HG03342 (cell line): ENCODE measurements at regions not wholly inside any gene's neighbourhood (a gene's known extent, or its start where the extent isn't known, plus 50 kb on each side); places are given as distances from the start of the nearest gene placed in this dataset.
A peak's percentile ranks its signal among the peaks of the same experiment; 100 is the strongest.

Experiments used
- ATAC-seq: cut with Tn5 transposase; IDR thresholded peaks from one replicate; pipeline ENCODE4 v1.9.1; 2021; ENCODE audit warnings: mild to moderate bottlenecking, moderate library complexity; ENCODE audit not compliant: unreplicated experiment

GRCh38 chr9:94159069-94159939, 75.0 kb downstream of the PTPDC1 start:
- ATAC-seq, result no peak

GRCh38 chr9:94160594-94161501, 76.6 kb downstream of the PTPDC1 start:
- ATAC-seq, result no peak

- no peak for ATAC-seq
Measured at GRCh38 chr9:94161673-94162072, 77.4 kb downstream of the PTPDC1 start.

- ATAC-seq, result no peak
Measured at GRCh38 chr9:94164806-94165549, 80.7 kb downstream of the PTPDC1 start.

- peak; percentile 87 for ATAC-seq
Measured at GRCh38 chr9:94165592-94166235, 81.5 kb downstream of the PTPDC1 start.

GRCh38 chr9:94166236-94166975, 82.1 kb downstream of the PTPDC1 start:
- ATAC-seq, result peak; percentile 55

GRCh38 chr9:94166976-94167346, 82.7 kb downstream of the PTPDC1 start:
- ATAC-seq, result peak; percentile 3

- ATAC-seq, result no peak
Measured at GRCh38 chr9:94167376-94167890, 83.2 kb downstream of the PTPDC1 start.

GRCh38 chr9:94168203-94169000, 84.1 kb downstream of the PTPDC1 start:
- no peak for ATAC-seq

GRCh38 chr9:94169968-94170367, 85.7 kb downstream of the PTPDC1 start:
- ATAC-seq, result no peak

GRCh38 chr9:94173632-94174031, 85.5 kb upstream of the ZNF169 start:
- no peak for ATAC-seq

GRCh38 chr9:94174164-94174563, 84.9 kb upstream of the ZNF169 start:
- no peak for ATAC-seq

- no peak for ATAC-seq
Measured at GRCh38 chr9:94175669-94176068, 83.4 kb upstream of the ZNF169 start.

- no peak for ATAC-seq
Measured at GRCh38 chr9:94176608-94177007, 82.5 kb upstream of the ZNF169 start.

GRCh38 chr9:94178927-94179326, 80.2 kb upstream of the ZNF169 start:
- ATAC-seq, result no peak

- ATAC-seq, result no peak
Measured at GRCh38 chr9:94181408-94182181, 77.5 kb upstream of the ZNF169 start.

GRCh38 chr9:94182532-94182931, 76.6 kb upstream of the ZNF169 start:
- ATAC-seq, result no peak
